ENCODE measurements at regions not wholly inside any gene's neighbourhood (a gene's known extent, or its start where the extent isn't known, plus 50 kb on each side); places are given as distances from the start of the nearest gene placed in this dataset.

- TF ChIP-seq, protein P1, sequence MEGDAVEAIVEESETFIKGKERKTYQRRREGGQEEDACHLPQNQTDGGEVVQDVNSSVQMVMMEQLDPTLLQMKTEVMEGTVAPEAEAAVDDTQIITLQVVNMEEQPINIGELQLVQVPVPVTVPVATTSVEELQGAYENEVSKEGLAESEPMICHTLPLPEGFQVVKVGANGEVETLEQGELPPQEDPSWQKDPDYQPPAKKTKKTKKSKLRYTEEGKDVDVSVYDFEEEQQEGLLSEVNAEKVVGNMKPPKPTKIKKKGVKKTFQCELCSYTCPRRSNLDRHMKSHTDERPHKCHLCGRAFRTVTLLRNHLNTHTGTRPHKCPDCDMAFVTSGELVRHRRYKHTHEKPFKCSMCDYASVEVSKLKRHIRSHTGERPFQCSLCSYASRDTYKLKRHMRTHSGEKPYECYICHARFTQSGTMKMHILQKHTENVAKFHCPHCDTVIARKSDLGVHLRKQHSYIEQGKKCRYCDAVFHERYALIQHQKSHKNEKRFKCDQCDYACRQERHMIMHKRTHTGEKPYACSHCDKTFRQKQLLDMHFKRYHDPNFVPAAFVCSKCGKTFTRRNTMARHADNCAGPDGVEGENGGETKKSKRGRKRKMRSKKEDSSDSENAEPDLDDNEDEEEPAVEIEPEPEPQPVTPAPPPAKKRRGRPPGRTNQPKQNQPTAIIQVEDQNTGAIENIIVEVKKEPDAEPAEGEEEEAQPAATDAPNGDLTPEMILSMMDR (IDR thresholded peaks at IDR 0.05): no peak
- no peak for TF ChIP-seq POLR2A (IDR thresholded peaks at IDR 0.05)
Measured at GRCh38 chr2:8266563-8266962, 415.3 kb upstream of the ID2 start.
